GM12878 (cell line): ENCODE measurements at regions not wholly inside any gene's neighbourhood (a gene's known extent, or its start where the extent isn't known, plus 50 kb on each side); places are given as distances from the start of the nearest gene placed in this dataset.

Experiments used
- ATAC-seq: fragments of 200-7000 bp; cut with Tn5 transposase; 3 replicates; pipeline ENCODE4 v1.9.1; 2020; ENCODE audit warnings: mild to moderate bottlenecking, moderate library complexity
- BruUV-seq: library from RNA; stranded (reverse); fragments of 400-500 nt; replicated peaks from 2 replicates; lab custom pipeline; 2021; lab: Mats Ljungman, UMichigan
- CTCF ChIA-PET: fragments of 300-600 bp; sonication (Branson Sonifier 250); formaldehyde crosslinking; extraction: SDS; loops from one replicate; lab custom pipeline; 2021; ENCODE audit warnings: inconsistent platforms; lab: Yijun Ruan, JAX
- POLR2A ChIA-PET: fragments of 350-600 bp; formaldehyde crosslinking; extraction: SDS; loops from one replicate; lab custom pipeline; 2021; ENCODE audit warnings: inconsistent platforms; lab: Charles Lee
- RAD21 ChIA-PET: fragments of 300-600 bp; sonication (Branson Sonifier 250); formaldehyde crosslinking; loops from one replicate; lab custom pipeline; 2023; ENCODE audit warnings: antibody characterized with exemption; ENCODE audit not compliant: unreplicated experiment; lab: Charles Lee
- SMC1A ChIA-PET: fragments of 300-600 bp; sonication (Branson Sonifier 250); formaldehyde crosslinking; loops from one replicate; lab custom pipeline; 2023; ENCODE audit not compliant: unreplicated experiment, uncharacterized antibody; lab: Charles Lee
- DNase-seq: peaks from one replicate; pipeline ENCODE4 v3.0.0-alpha.2; 2011; ENCODE audit warnings: low read depth, low spot score
- FAIRE-seq: peaks from 3 replicates; lab custom pipeline; 2011; peaks lifted over from hg19 to GRCh38; lab: Jason Lieb, UNC
- H2AFZ ChIP-seq: 2 replicates; pipeline ENCODE4 v1.6.0; 2011; ENCODE audit warnings: low read depth, low read length, control low read depth; ENCODE audit not compliant: control insufficient read depth
- H3K27ac ChIP-seq: 2 replicates; pipeline ENCODE4 v1.5.1; 2011; ENCODE audit warnings: control low read depth; ENCODE audit not compliant: control insufficient read depth, insufficient read depth
- H3K27me3 ChIP-seq, 2 experiments: replicated peaks in 1 of 2; 2 replicates each; pipeline versions ENCODE4 v1.6.0 to v1.6.1; 2011; ENCODE audit warnings: low read length in 1 of 2; ENCODE audit not compliant: control insufficient read depth in 2 of 2, insufficient read depth in 2 of 2
- H3K36me3 ChIP-seq, 2 experiments: 2 replicates each; pipeline ENCODE4 v1.5.1; 2011; ENCODE audit warnings: low read length in 1 of 2; ENCODE audit not compliant: control insufficient read depth in 2 of 2, insufficient read depth in 2 of 2
- H3K4me1 ChIP-seq: 2 replicates; pipeline ENCODE4 v1.6.1; 2011; ENCODE audit warnings: mild to moderate bottlenecking, low read length, moderate library complexity, mixed read lengths; ENCODE audit not compliant: control insufficient read depth, insufficient read depth
- H3K4me2 ChIP-seq: 2 replicates; pipeline ENCODE4 v1.6.0; 2011; ENCODE audit warnings: control low read depth; ENCODE audit not compliant: control insufficient read depth, insufficient read depth
- H3K4me3 ChIP-seq: fragments of 200-600 bp; sonication (generic); 2 replicates; pipeline ENCODE4 v1.5.1; 2016
- H3K79me2 ChIP-seq: 2 replicates; pipeline ENCODE4 v1.6.0; 2011; ENCODE audit warnings: low read length; ENCODE audit not compliant: control insufficient read depth, insufficient read depth
- H3K9ac ChIP-seq: 2 replicates; pipeline ENCODE4 v1.8.0; 2011; ENCODE audit warnings: low read length, control low read depth, mixed read lengths; ENCODE audit not compliant: control insufficient read depth, insufficient read depth
- H3K9me3 ChIP-seq: replicated peaks from 3 replicates; pipeline ENCODE4 v1.5.1; 2011; ENCODE audit warnings: mild to moderate bottlenecking, low read length; ENCODE audit not compliant: control insufficient read depth, insufficient read depth
- H4K20me1 ChIP-seq: 2 replicates; pipeline ENCODE4 v1.6.0; 2011; ENCODE audit not compliant: control insufficient read depth, insufficient read depth
- CHD4 ChIP-seq: fragments of 200-600 bp; sonication (generic); IDR thresholded peaks from 2 replicates; pipeline ENCODE4 v1.6.1; 2016; ENCODE audit warnings: mild to moderate bottlenecking
- ESRRA ChIP-seq: IDR thresholded peaks from 2 replicates; pipeline ENCODE4 v1.6.1; 2012; ENCODE audit warnings: mild to moderate bottlenecking, low read length, improper control_type of control experiment
- EZH2 ChIP-seq: IDR thresholded peaks from 2 replicates; pipeline ENCODE4 v1.6.1; 2012; ENCODE audit warnings: low read depth, mild to moderate bottlenecking, control low read depth, inconsistent platforms, low read length, borderline replicate concordance; ENCODE audit not compliant: control insufficient read depth
- GABPA ChIP-seq: IDR thresholded peaks from 2 replicates; pipeline ENCODE4 v1.6.1; 2014; ENCODE audit warnings: antibody characterized with exemption, low read depth, mild to moderate bottlenecking, inconsistent platforms
- HDGF ChIP-seq: fragments of 450-650 bp; IDR thresholded peaks from 2 replicates; pipeline ENCODE4 v1.6.1; 2016; ENCODE audit warnings: antibody characterized with exemption
- MEF2A ChIP-seq: IDR thresholded peaks from 2 replicates; pipeline ENCODE4 v1.6.1; 2011; ENCODE audit warnings: low read depth, mild to moderate bottlenecking, low read length, moderate library complexity; ENCODE audit not compliant: insufficient read depth
- MTA3 ChIP-seq: IDR thresholded peaks from 2 replicates; pipeline ENCODE4 v1.6.1; 2012; ENCODE audit warnings: low read length, inconsistent platforms, borderline replicate concordance
- MXI1 ChIP-seq: fragments of 150-350 bp; IDR thresholded peaks from 2 replicates; pipeline ENCODE4 v1.6.1; 2011; ENCODE audit warnings: low read depth, mild to moderate bottlenecking, inconsistent platforms, low read length, improper control_type of control experiment
- POU2F2 ChIP-seq: IDR thresholded peaks from 3 replicates; pipeline ENCODE4 v1.6.1; 2011; ENCODE audit warnings: low read depth, mild to moderate bottlenecking, low read length, borderline replicate concordance
- PRDM15 ChIP-seq: fragments of 450-650 bp; formaldehyde crosslinking; IDR thresholded peaks from 2 replicates; pipeline ENCODE4 v1.4.0; 2020; ENCODE audit warnings: mild to moderate bottlenecking, moderate library complexity
- RUNX3 ChIP-seq: IDR thresholded peaks from 2 replicates; pipeline ENCODE4 v1.6.1; 2012; ENCODE audit warnings: low read length, inconsistent platforms
- SPI1 ChIP-seq: IDR thresholded peaks from 2 replicates; pipeline ENCODE4 v1.6.1; 2011; ENCODE audit warnings: low read depth, mild to moderate bottlenecking, low read length, moderate library complexity, borderline replicate concordance; ENCODE audit not compliant: insufficient read depth
- STAT1 ChIP-seq: fragments of 450-650 bp; conservative IDR thresholded peaks from 2 replicates; pipeline ENCODE4 v1.6.1; 2014; ENCODE audit warnings: antibody characterized with exemption, mild to moderate bottlenecking
- ZNF384 ChIP-seq: IDR thresholded peaks from 2 replicates; pipeline ENCODE4 v1.6.1; 2012; ENCODE audit warnings: low read depth, mild to moderate bottlenecking, low read length, improper control_type of control experiment, borderline replicate concordance
- WGBS: methylation state at CpG from one replicate; pipeline ENCODE4 v1.1.6; 2016; ENCODE audit warnings: low lambda C conversion rate; ENCODE audit not compliant: insufficient replicate concordance, insufficient coverage; ENCODE audit errors: missing lambda C conversion rate; 5-methylcytosine and 5-hydroxymethylcytosine counted together
- in situ Hi-C: fragments of 300-500 bp; cut with MboI; formaldehyde crosslinking; loops from 9 replicates; pipeline ENCODE4 v1.14.3; 2018; ENCODE audit warnings: mixed read lengths
- intact Hi-C: fragments of 100-400 bp; cut with micrococcal nuclease; formaldehyde crosslinking; loops from one replicate; pipeline ENCODE4 v1.14.2; 2022; ENCODE audit not compliant: unreplicated experiment

- H3K4me2 ChIP-seq, result no peak overlapping the region
- no peak overlapping the region for H3K4me3 ChIP-seq
- ChIA-PET POLR2A (no interaction called here), CTCF (no interaction called here), RAD21 (no interaction called here), SMC1A (no interaction called here)
- H3K9ac ChIP-seq, result no peak overlapping the region
- no peak overlapping the region for H2AFZ ChIP-seq
- H4K20me1 ChIP-seq, result no peaks in the 10 kb centered on the region
- no peak for ATAC-seq
- TF ChIP-seq MXI1, result no peak
- H3K27me3 ChIP-seq, result no peaks in the 10 kb centered on the region
- in situ Hi-C loops (no loop called here), intact Hi-C loops (no loop called here)
- no peaks in the 10 kb centered on the region for H3K9me3 ChIP-seq
- H3K79me2 ChIP-seq, result no peaks in the 10 kb centered on the region
- H3K36me3 ChIP-seq, result no peaks in the 10 kb centered on the region
- BruUV-seq, result no TSS peak
- H3K4me1 ChIP-seq, result no peaks in the 10 kb centered on the region
- DNase-seq, result no peak
- FAIRE-seq, result no peak
- H3K27ac ChIP-seq, result no peak overlapping the region
Measured at GRCh38 chr18:71426441-71426840, 1117.7 kb downstream of the CBLN2 start.

GRCh38 chr18:71405169-71405809 is 1116.4 kb downstream of the SOCS6 start:
- ChIA-PET SMC1A (no interaction called here), POLR2A (no interaction called here), CTCF (interaction anchor here (1.0 to 1.2 kb wide), 2 partner anchors 8 to 378 kb away, joined by 3 read pairs; no protein-coding TSS in a partner anchor), RAD21 (no interaction called here)
- ATAC-seq (no peak), FAIRE-seq (no peak), DNase-seq (no peak)
- Histone ChIP-seq H2AFZ (no peak overlapping the region), H3K4me1 (no peaks in the 10 kb centered on the region), H3K36me3 (no peaks in the 10 kb centered on the region), H3K9ac (no peak overlapping the region), H3K4me3 (no peak overlapping the region), H3K4me2 (no peak overlapping the region), H3K79me2 (no peaks in the 10 kb centered on the region), H4K20me1 (no peaks in the 10 kb centered on the region), H3K9me3 (no peaks in the 10 kb centered on the region), H3K27ac (no peak overlapping the region), H3K27me3 (no peaks in the 10 kb centered on the region)
- intact Hi-C loops (no loop called here), in situ Hi-C loops (no loop called here)
- WGBS, result 70% methylated on average over 8 of the region's 8 CpGs
- BruUV-seq, result no TSS peak
- TF ChIP-seq MTA3 (no peak), MEF2A (no peak), SPI1 (no peak), CHD4 (no peak), EZH2 (no peak), HDGF (no peak), ESRRA (no peak), POU2F2 (no peak), PRDM15 (CRISPR knock-in tag) (no peak), STAT1 (no peak), ZNF384 (no peak), GABPA (no peak), RUNX3 (no peak)
